Glutamatergic neuron (in vitro differentiated cells): ENCODE measurements at regions not wholly inside any gene's neighbourhood (a gene's known extent, or its start where the extent isn't known, plus 50 kb on each side); places are given as distances from the start of the nearest gene placed in this dataset.
A peak's percentile ranks its signal among the peaks of the same experiment; 100 is the strongest.

Source experiments
- DNase-seq: peaks from one replicate; pipeline ENCODE4 v3.0.0; 2022
- H3K27ac Mint-ChIP-seq: one replicate; pipeline ENCODE4 v1.8.0; 2020; ENCODE audit warnings: mild to moderate bottlenecking, mixed read lengths, inconsistent platforms; ENCODE audit not compliant: unreplicated experiment
- H3K27me3 Mint-ChIP-seq: one replicate; pipeline ENCODE4 v1.8.0; 2020; ENCODE audit warnings: mild to moderate bottlenecking, moderate library complexity, mixed read lengths, inconsistent platforms; ENCODE audit not compliant: unreplicated experiment
- H3K36me3 Mint-ChIP-seq: one replicate; pipeline ENCODE4 v1.8.0; 2020; ENCODE audit warnings: mild to moderate bottlenecking, mixed read lengths, inconsistent platforms; ENCODE audit not compliant: unreplicated experiment
- H3K4me1 Mint-ChIP-seq: one replicate; pipeline ENCODE4 v1.8.0; 2020; ENCODE audit warnings: mild to moderate bottlenecking, low read depth, mixed read lengths, inconsistent platforms; ENCODE audit not compliant: unreplicated experiment
- H3K4me3 Mint-ChIP-seq: one replicate; pipeline ENCODE4 v1.8.0; 2020; ENCODE audit warnings: mild to moderate bottlenecking, mixed read lengths, inconsistent platforms; ENCODE audit not compliant: unreplicated experiment
- H3K9me3 Mint-ChIP-seq: one replicate; pipeline ENCODE4 v1.8.0; 2020; ENCODE audit warnings: mild to moderate bottlenecking, moderate library complexity, mixed read lengths, inconsistent platforms; ENCODE audit not compliant: unreplicated experiment
- CTCF ChIP-seq: fragments of 200-600 bp; sonication (generic); IDR thresholded peaks from one replicate; pipeline ENCODE4 v1.5.0; 2021; ENCODE audit not compliant: partially characterized antibody, unreplicated experiment

GRCh38 chr3:84573962-84574361 lies 384.8 kb upstream of the CADM2 start:
- Mint-ChIP-seq H3K4me1 (no peaks in the 10 kb centered on the region), H3K36me3 (peaks cover 19% of the 10 kb centered on the region), H3K27me3 (no peaks in the 10 kb centered on the region), H3K27ac (no peak overlapping the region), H3K9me3 (peaks cover 3% of the 10 kb centered on the region), H3K4me3 (no peak overlapping the region)
- DNase-seq = no peak
- TF ChIP-seq CTCF = no peak

GRCh38 chr3:84586427-84586826 lies 372.4 kb upstream of the CADM2 start:
- no peak for TF ChIP-seq CTCF
- DNase-seq = no peak
- Mint-ChIP-seq H3K9me3 (no peaks in the 10 kb centered on the region), H3K36me3 (no peaks in the 10 kb centered on the region), H3K4me3 (no peak overlapping the region), H3K27ac (no peak overlapping the region), H3K4me1 (no peaks in the 10 kb centered on the region), H3K27me3 (peaks cover 2% of the 10 kb centered on the region)

- Mint-ChIP-seq H3K9me3 (peaks cover 1% of the 10 kb centered on the region), H3K27me3 (peaks cover 2% of the 10 kb centered on the region), H3K4me3 (peak overlapping the region; percentile 77), H3K27ac (peak overlapping the region; percentile 94), H3K4me1 (peaks cover 34% of the 10 kb centered on the region), H3K36me3 (no peaks in the 10 kb centered on the region)
- TF ChIP-seq CTCF = no peak
- peak; percentile 12 for DNase-seq
Measured at GRCh38 chr3:84600703-84601225, 358.0 kb upstream of the CADM2 start.

GRCh38 chr3:84601303-84601702 lies 357.5 kb upstream of the CADM2 start:
- peaks cover 2% of the 10 kb centered on the region for H3K27me3 Mint-ChIP-seq
- H3K9me3 Mint-ChIP-seq = peaks cover 1% of the 10 kb centered on the region
- H3K4me3 Mint-ChIP-seq = peak overlapping the region; percentile 77
- H3K4me1 Mint-ChIP-seq = peaks cover 34% of the 10 kb centered on the region
- TF ChIP-seq CTCF = no peak
- DNase-seq = no peak
- peak overlapping the region; percentile 94 for H3K27ac Mint-ChIP-seq
- H3K36me3 Mint-ChIP-seq = no peaks in the 10 kb centered on the region

GRCh38 chr3:84621823-84622222 lies 337.0 kb upstream of the CADM2 start:
- peaks cover 5% of the 10 kb centered on the region for H3K9me3 Mint-ChIP-seq
- H3K27me3 Mint-ChIP-seq = no peaks in the 10 kb centered on the region
- TF ChIP-seq CTCF = no peak
- H3K36me3 Mint-ChIP-seq = peaks cover 16% of the 10 kb centered on the region
- H3K27ac Mint-ChIP-seq = no peak overlapping the region
- H3K4me1 Mint-ChIP-seq = peaks cover 5% of the 10 kb centered on the region
- DNase-seq = no peak
- H3K4me3 Mint-ChIP-seq = no peak overlapping the region
